Kidney capillary endothelial cell (primary cell): ENCODE measurements at regions not wholly inside any gene's neighbourhood (a gene's known extent, or its start where the extent isn't known, plus 50 kb on each side); places are given as distances from the start of the nearest gene placed in this dataset.

Source experiments
- DNase-seq: peaks from one replicate; pipeline ENCODE4 v3.0.0-alpha.2; 2018; ENCODE audit warnings: low spot score

GRCh38 chr15:88707771-88708654, 69.2 kb downstream of the ISG20 start:
- DNase-seq = peak; percentile 60

GRCh38 chr15:88708655-88709054, 69.8 kb downstream of the ISG20 start:
- DNase-seq = peak; percentile 80

- DNase-seq = no peak
These were observed 71.4 kb downstream of the ISG20 start for GRCh38 chr15:88710027-88710715.

GRCh38 chr15:88711806-88712205, 73.0 kb downstream of the ISG20 start:
- DNase-seq = no peak

GRCh38 chr15:88714782-88715372, 76.1 kb downstream of the ISG20 start:
- DNase-seq = no peak

GRCh38 chr15:88716543-88717381, 77.9 kb downstream of the ISG20 start:
- no peak for DNase-seq

GRCh38 chr15:88717382-88718031, 78.7 kb downstream of the ISG20 start:
- DNase-seq = no peak

- no peak for DNase-seq
These were observed 79.9 kb downstream of the ISG20 start for GRCh38 chr15:88718731-88719130.

GRCh38 chr15:88719654-88720053, 80.8 kb downstream of the ISG20 start:
- DNase-seq = no peak

GRCh38 chr15:88725305-88726210, 77.7 kb upstream of the ACAN start:
- DNase-seq = no peak

GRCh38 chr15:88727439-88727838, 75.8 kb upstream of the ACAN start:
- no peak for DNase-seq

- no peak for DNase-seq
These were observed 73.7 kb upstream of the ACAN start for GRCh38 chr15:88729581-88729980.

GRCh38 chr15:88730751-88731150, 72.5 kb upstream of the ACAN start:
- no peak for DNase-seq

GRCh38 chr15:88735212-88735611, 68.0 kb upstream of the ACAN start:
- no peak for DNase-seq

- no peak for DNase-seq
These were observed 67.0 kb upstream of the ACAN start for GRCh38 chr15:88736204-88736603.

- no peak for DNase-seq
These were observed 64.4 kb upstream of the ACAN start for GRCh38 chr15:88738796-88739195.

- no peak for DNase-seq
These were observed 63.7 kb upstream of the ACAN start for GRCh38 chr15:88739541-88739940.

GRCh38 chr15:88740356-88740755, 62.9 kb upstream of the ACAN start:
- DNase-seq = no peak

- no peak for DNase-seq
These were observed 62.2 kb upstream of the ACAN start for GRCh38 chr15:88741046-88741445.

- no peak for DNase-seq
These were observed 61.6 kb upstream of the ACAN start for GRCh38 chr15:88741671-88742070.

- DNase-seq = no peak
These were observed 61.1 kb upstream of the ACAN start for GRCh38 chr15:88742161-88742560.
